GM04504 (cell line): ENCODE measurements at regions not wholly inside any gene's neighbourhood (a gene's known extent, or its start where the extent isn't known, plus 50 kb on each side); places are given as distances from the start of the nearest gene placed in this dataset.
"Not testable (repeated sequence)": the region's sequence is repeated elsewhere in the genome, so short reads cannot be mapped to it uniquely, and the experiment has no call there.

Source experiments
- DNase-seq: peaks from one replicate; pipeline ENCODE4 v3.0.0-alpha.2; 2012; ENCODE audit warnings: low read depth

GRCh38 chr9:73869264-73869663 is 627.9 kb upstream of the RORB start:
- peak; percentile 0 for DNase-seq

- DNase-seq = no peak
These were observed 625.5 kb upstream of the RORB start for GRCh38 chr9:73871636-73872035.

GRCh38 chr9:73872701-73873100 is 624.4 kb upstream of the RORB start:
- DNase-seq = no peak

- no peak for DNase-seq
These were observed 617.0 kb upstream of the RORB start for GRCh38 chr9:73880101-73880500.

- no peak for DNase-seq
These were observed 608.1 kb upstream of the RORB start for GRCh38 chr9:73889023-73889422.

- DNase-seq = no peak
These were observed 606.4 kb upstream of the RORB start for GRCh38 chr9:73890685-73891277.

- no peak for DNase-seq
These were observed 604.8 kb upstream of the RORB start for GRCh38 chr9:73892335-73892734.

GRCh38 chr9:73893230-73893629 is 603.9 kb upstream of the RORB start:
- no peak for DNase-seq

- no peak for DNase-seq
These were observed 601.1 kb upstream of the RORB start for GRCh38 chr9:73896061-73896460.

- no peak for DNase-seq
These were observed 590.5 kb upstream of the RORB start for GRCh38 chr9:73906671-73907070.

- no peak for DNase-seq
These were observed 585.3 kb upstream of the RORB start for GRCh38 chr9:73911804-73912203.

GRCh38 chr9:73916016-73916673 is 581.0 kb upstream of the RORB start:
- no peak for DNase-seq

- no peak for DNase-seq
These were observed 577.4 kb upstream of the RORB start for GRCh38 chr9:73919712-73920111.

- DNase-seq = no peak
These were observed 573.3 kb upstream of the RORB start for GRCh38 chr9:73923796-73924195.

GRCh38 chr9:73951147-73951546 is 546.0 kb upstream of the RORB start:
- no peak for DNase-seq

GRCh38 chr9:73962792-73963191 is 534.3 kb upstream of the RORB start:
- DNase-seq = no peak

- DNase-seq = no peak
These were observed 527.2 kb upstream of the RORB start for GRCh38 chr9:73969936-73970335.

GRCh38 chr9:73976424-73976823 is 520.7 kb upstream of the RORB start:
- DNase-seq = not testable (repeated sequence)

GRCh38 chr9:73979894-73980264 is 517.3 kb upstream of the RORB start:
- no peak for DNase-seq

- DNase-seq = no peak
These were observed 516.4 kb upstream of the RORB start for GRCh38 chr9:73980754-73981153.

- DNase-seq = no peak
These were observed 515.7 kb upstream of the RORB start for GRCh38 chr9:73981405-73981804.

- no peak for DNase-seq
These were observed 501.3 kb upstream of the RORB start for GRCh38 chr9:73995836-73996235.

GRCh38 chr9:73996844-73997243 is 500.3 kb upstream of the RORB start:
- no peak for DNase-seq

GRCh38 chr9:74001382-74001781 is 495.8 kb upstream of the RORB start:
- DNase-seq = no peak
